ENCODE measurements at regions not wholly inside any gene's neighbourhood (a gene's known extent, or its start where the extent isn't known, plus 50 kb on each side); places are given as distances from the start of the nearest gene placed in this dataset.

DNA sequence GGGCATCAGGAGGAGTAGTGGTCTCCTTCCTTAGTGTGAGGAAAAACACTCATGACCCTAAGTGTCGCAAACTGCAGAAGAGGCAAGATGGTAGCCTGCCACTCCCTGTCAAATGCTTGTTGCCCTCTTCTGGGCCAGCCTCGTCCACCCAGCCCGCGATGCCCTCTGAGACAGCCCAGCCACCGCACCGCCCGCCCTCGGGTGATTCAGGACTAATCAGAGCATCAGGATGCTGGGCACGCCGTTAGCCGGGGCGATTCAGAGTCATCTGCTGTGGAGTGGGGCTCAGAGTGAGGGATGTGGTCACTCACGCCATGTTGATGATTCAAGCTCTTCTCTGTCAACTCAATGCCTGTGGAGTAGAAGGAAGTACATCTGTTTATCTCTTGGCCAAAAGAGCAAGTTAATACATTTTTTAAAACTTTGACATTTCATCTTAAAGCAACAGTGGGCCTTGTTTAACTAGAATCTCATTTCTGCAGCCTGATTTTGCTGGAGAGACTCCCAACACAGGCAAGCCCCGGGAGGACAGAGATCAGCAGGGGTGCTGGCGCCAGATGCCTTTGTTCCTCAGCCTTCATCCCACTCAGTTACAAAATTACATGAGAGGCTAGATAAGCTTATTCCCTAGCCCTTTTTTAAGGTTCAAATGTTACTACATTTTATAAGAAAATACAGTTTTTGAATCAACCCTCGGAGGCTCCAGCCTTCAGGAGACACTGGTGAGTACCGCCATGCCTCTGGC is 79.0 kb downstream of the TMEM18 start:
- POLR2A ChIA-PET = interaction anchor here (0.6 kb wide), 1 partner anchor 11 kb away, joined by 3 read pairs; no protein-coding TSS in a partner anchor
- H3K27me3 ChIP-seq (ENCODE audit: control insufficient read depth in 1 of 2, insufficient read depth in 2 of 2, low read length in 2 of 2) = peaks cover 20 to 93% of the 10 kb centered on the region in 2 experiments
- H3K9me3 ChIP-seq (ENCODE audit: low read length) = no peaks in the 10 kb centered on the region
- H3K4me2 ChIP-seq (ENCODE audit: low read depth, low read length) = no peak overlapping the region
- CTCF ChIA-PET (ENCODE audit: low intra/inter-chr PET ratio, low total read pairs) = no interaction called here
- intact Hi-C loops (cut with micrococcal nuclease; ENCODE audit: unreplicated experiment) (loop anchor here (5.0 kb wide), 1 partner anchor 1159 kb away; no protein-coding TSS in a partner anchor), in situ Hi-C loops (cut with HindIII; ENCODE audit: extremely low pct_ligation_motif_present, low pct_unique_long_range_greater_than_20kb) (no loop called here)
- no TSS peak for BruUV-seq (replicated peaks)
- no peaks in the 10 kb centered on the region for H4K20me1 ChIP-seq (ENCODE audit: insufficient read depth, low read length)
- no peak overlapping the region for H3K4me3 ChIP-seq (replicated peaks in 1 of 3; ENCODE audit: insufficient read depth in 1 of 3, low read depth in 2 of 3, low read length in 3 of 3)
- no peak overlapping the region for H3K9ac ChIP-seq (ENCODE audit: insufficient read depth, low read depth, low read length)
- H3K36me3 ChIP-seq (replicated peaks in 1 of 2; ENCODE audit: control insufficient read depth in 1 of 2, insufficient read depth in 2 of 2, low read length in 2 of 2) = no peaks in the 10 kb centered on the region
- DNase-seq (ENCODE audit: low spot score) (no peak), ATAC-seq (no peak), FAIRE-seq (no peak)
- no peaks in the 10 kb centered on the region for H3K79me2 ChIP-seq (ENCODE audit: insufficient read depth, low read length)
- H3K27ac ChIP-seq (ENCODE audit: extremely low read length, insufficient read depth, low read length) = no peak overlapping the region
- 27% methylated on average over 17 of the region's 17 CpGs for whole genome bisulfite sequencing (ENCODE audit: low lambda C conversion rate)
- no peak for TF ChIP-seq ZNF567 (CRISPR knock-in tag; IDR thresholded peaks at IDR 0.05; ENCODE audit: borderline replicate concordance)
- TF ChIP-seq, protein P1, sequence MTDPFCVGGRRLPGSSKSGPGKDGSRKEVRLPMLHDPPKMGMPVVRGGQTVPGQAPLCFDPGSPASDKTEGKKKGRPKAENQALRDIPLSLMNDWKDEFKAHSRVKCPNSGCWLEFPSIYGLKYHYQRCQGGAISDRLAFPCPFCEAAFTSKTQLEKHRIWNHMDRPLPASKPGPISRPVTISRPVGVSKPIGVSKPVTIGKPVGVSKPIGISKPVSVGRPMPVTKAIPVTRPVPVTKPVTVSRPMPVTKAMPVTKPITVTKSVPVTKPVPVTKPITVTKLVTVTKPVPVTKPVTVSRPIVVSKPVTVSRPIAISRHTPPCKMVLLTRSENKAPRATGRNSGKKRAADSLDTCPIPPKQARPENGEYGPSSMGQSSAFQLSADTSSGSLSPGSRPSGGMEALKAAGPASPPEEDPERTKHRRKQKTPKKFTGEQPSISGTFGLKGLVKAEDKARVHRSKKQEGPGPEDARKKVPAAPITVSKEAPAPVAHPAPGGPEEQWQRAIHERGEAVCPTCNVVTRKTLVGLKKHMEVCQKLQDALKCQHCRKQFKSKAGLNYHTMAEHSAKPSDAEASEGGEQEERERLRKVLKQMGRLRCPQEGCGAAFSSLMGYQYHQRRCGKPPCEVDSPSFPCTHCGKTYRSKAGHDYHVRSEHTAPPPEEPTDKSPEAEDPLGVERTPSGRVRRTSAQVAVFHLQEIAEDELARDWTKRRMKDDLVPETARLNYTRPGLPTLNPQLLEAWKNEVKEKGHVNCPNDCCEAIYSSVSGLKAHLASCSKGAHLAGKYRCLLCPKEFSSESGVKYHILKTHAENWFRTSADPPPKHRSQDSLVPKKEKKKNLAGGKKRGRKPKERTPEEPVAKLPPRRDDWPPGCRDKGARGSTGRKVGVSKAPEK (CRISPR knock-in tag; IDR thresholded peaks at IDR 0.05; ENCODE audit: borderline replicate concordance) = no peak
- no peak for TF ChIP-seq ARNT (IDR thresholded peaks at IDR 0.05)
- no peak for TF ChIP-seq ZNF709 (CRISPR knock-in tag; IDR thresholded peaks at IDR 0.05)
- TF ChIP-seq DNMT1 (CRISPR knock-in tag; IDR thresholded peaks at IDR 0.05) = no peak
- TF ChIP-seq, protein P2, sequence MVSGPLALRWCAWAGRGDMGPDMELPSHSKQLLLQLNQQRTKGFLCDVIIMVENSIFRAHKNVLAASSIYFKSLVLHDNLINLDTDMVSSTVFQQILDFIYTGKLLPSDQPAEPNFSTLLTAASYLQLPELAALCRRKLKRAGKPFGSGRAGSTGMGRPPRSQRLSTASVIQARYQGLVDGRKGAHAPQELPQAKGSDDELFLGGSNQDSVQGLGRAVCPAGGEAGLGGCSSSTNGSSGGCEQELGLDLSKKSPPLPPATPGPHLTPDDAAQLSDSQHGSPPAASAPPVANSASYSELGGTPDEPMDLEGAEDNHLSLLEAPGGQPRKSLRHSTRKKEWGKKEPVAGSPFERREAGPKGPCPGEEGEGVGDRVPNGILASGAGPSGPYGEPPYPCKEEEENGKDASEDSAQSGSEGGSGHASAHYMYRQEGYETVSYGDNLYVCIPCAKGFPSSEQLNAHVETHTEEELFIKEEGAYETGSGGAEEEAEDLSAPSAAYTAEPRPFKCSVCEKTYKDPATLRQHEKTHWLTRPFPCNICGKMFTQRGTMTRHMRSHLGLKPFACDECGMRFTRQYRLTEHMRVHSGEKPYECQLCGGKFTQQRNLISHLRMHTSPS (CRISPR knock-in tag; IDR thresholded peaks at IDR 0.05; ENCODE audit: low read depth) = no peak
- no peaks in the 10 kb centered on the region for H3K4me1 ChIP-seq (ENCODE audit: insufficient read depth, low read length)
- H2AFZ ChIP-seq (ENCODE audit: low read length) = no peak overlapping the region

Measured in HepG2 (cell line).